Tibial nerve (tissue), 4 donors: ENCODE measurements at regions not wholly inside any gene's neighbourhood (a gene's known extent, or its start where the extent isn't known, plus 50 kb on each side); places are given as distances from the start of the nearest gene placed in this dataset.

Source experiments
- EP300 ChIP-seq, 2 donors: sonication (generic); formaldehyde crosslinking; IDR thresholded peaks; one replicate each; pipeline ENCODE4 v1.6.1; 2017; ENCODE audit warnings: antibody characterized with exemption in 2 of 2, mild to moderate bottlenecking in 1 of 2
- POLR2A ChIP-seq, 2 donors: fragments of 450-650 bp; IDR thresholded peaks; one replicate each; pipeline ENCODE4 v1.6.1; 2017; ENCODE audit warnings: antibody characterized with exemption in 2 of 2, mild to moderate bottlenecking in 2 of 2, moderate library complexity in 2 of 2
- TF ChIP-seq, protein P1 (sequence below), 5 experiments: fragments of 200-600 bp in 3 of 5; fragments of 450-650 bp in 2 of 5; sonication (generic) in 3 of 5; IDR thresholded peaks; one replicate each; pipeline ENCODE4 v1.5.1; 2016 to 2019; ENCODE audit warnings: antibody characterized with exemption in 5 of 5, mild to moderate bottlenecking in 3 of 5, moderate library complexity in 2 of 5

GRCh38 chr3:176785171-176785570 lies 412.1 kb downstream of the TBL1XR1 start:
- TF ChIP-seq EP300 (IDR thresholded peaks at IDR 0.05) (no peak), POLR2A (IDR thresholded peaks at IDR 0.05) (no peak)
- TF ChIP-seq, protein P1, sequence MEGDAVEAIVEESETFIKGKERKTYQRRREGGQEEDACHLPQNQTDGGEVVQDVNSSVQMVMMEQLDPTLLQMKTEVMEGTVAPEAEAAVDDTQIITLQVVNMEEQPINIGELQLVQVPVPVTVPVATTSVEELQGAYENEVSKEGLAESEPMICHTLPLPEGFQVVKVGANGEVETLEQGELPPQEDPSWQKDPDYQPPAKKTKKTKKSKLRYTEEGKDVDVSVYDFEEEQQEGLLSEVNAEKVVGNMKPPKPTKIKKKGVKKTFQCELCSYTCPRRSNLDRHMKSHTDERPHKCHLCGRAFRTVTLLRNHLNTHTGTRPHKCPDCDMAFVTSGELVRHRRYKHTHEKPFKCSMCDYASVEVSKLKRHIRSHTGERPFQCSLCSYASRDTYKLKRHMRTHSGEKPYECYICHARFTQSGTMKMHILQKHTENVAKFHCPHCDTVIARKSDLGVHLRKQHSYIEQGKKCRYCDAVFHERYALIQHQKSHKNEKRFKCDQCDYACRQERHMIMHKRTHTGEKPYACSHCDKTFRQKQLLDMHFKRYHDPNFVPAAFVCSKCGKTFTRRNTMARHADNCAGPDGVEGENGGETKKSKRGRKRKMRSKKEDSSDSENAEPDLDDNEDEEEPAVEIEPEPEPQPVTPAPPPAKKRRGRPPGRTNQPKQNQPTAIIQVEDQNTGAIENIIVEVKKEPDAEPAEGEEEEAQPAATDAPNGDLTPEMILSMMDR (IDR thresholded peaks at IDR 0.05): no peak
